ENCODE measurements at regions not wholly inside any gene's neighbourhood (a gene's known extent, or its start where the extent isn't known, plus 50 kb on each side); places are given as distances from the start of the nearest gene placed in this dataset.

DNA sequence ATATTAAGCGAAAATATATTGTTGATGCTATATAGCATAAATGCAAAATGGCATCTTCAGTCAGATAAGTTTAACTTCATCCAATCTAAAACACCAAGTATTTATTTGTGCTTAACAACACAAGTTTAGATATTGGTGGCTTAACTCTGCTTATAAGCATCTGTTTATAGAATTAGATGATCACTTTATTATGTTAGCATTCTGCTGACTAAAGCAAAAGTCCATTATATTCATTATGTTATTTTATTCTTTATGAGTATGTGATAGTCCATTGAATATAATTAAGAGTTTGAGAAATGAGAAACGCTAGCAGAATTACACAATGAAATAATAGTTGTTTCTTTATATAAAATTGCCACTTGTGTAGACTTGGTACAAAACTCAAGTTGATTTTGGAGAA is 401.2 kb upstream of the CDH7 start:
- TF ChIP-seq, protein P1, sequence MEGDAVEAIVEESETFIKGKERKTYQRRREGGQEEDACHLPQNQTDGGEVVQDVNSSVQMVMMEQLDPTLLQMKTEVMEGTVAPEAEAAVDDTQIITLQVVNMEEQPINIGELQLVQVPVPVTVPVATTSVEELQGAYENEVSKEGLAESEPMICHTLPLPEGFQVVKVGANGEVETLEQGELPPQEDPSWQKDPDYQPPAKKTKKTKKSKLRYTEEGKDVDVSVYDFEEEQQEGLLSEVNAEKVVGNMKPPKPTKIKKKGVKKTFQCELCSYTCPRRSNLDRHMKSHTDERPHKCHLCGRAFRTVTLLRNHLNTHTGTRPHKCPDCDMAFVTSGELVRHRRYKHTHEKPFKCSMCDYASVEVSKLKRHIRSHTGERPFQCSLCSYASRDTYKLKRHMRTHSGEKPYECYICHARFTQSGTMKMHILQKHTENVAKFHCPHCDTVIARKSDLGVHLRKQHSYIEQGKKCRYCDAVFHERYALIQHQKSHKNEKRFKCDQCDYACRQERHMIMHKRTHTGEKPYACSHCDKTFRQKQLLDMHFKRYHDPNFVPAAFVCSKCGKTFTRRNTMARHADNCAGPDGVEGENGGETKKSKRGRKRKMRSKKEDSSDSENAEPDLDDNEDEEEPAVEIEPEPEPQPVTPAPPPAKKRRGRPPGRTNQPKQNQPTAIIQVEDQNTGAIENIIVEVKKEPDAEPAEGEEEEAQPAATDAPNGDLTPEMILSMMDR (conservative IDR thresholded peaks at IDR 0.05; ENCODE audit: low read length) = no peak
- no peak for TF ChIP-seq EZH2phosphoT487 (IDR thresholded peaks at IDR 0.05; ENCODE audit: borderline replicate concordance, low read depth, low read length)
